Heart right ventricle (tissue), 16 donors: ENCODE measurements at regions not wholly inside any gene's neighbourhood (a gene's known extent, or its start where the extent isn't known, plus 50 kb on each side); places are given as distances from the start of the nearest gene placed in this dataset.

Experiments used
- ATAC-seq, 8 donors: fragments of 200-7000 bp; cut with Tn5 transposase; one replicate each; pipeline ENCODE4 v1.9.1; 2020; ENCODE audit warnings: mild to moderate bottlenecking in 8 of 8, moderate library complexity in 8 of 8, moderate number of reproducible peaks in 1 of 8
- DNase-seq, 2 donors: peaks; one replicate each; pipeline ENCODE4 v3.0.0-alpha.2; 2020
- H3K27ac ChIP-seq, 10 donors: fragments of 200-600 bp; sonication (generic) in 2 of 10; one replicate each; pipeline versions ENCODE4 v1.5.0 to v1.8.0; 2020 to 2022; ENCODE audit warnings: mild to moderate bottlenecking in 3 of 10
- H3K27me3 ChIP-seq, 7 donors: fragments of 200-600 bp; one replicate each; pipeline ENCODE4 v1.8.0; 2021 to 2022; ENCODE audit warnings: mild to moderate bottlenecking in 2 of 7
- H3K36me3 ChIP-seq, 9 donors: fragments of 200-600 bp; sonication (generic) in 1 of 9; one replicate each; pipeline versions ENCODE4 v1.5.0 to v1.8.0; 2020 to 2022; ENCODE audit warnings: mild to moderate bottlenecking in 2 of 9
- H3K4me1 ChIP-seq, 9 donors: fragments of 200-600 bp; sonication (generic) in 1 of 9; one replicate each; pipeline versions ENCODE4 v1.5.0 to v1.8.0; 2020 to 2022; ENCODE audit warnings: mild to moderate bottlenecking in 4 of 9
- H3K4me3 ChIP-seq, 10 donors: fragments of 200-600 bp; sonication (generic) in 2 of 10; one replicate each; pipeline versions ENCODE4 v1.5.0 to v1.8.0; 2020 to 2022; ENCODE audit warnings: mild to moderate bottlenecking in 7 of 10, moderate library complexity in 2 of 10
- H3K9me3 ChIP-seq, 11 donors: fragments of 200-600 bp in 10 of 11; sonication (generic) in 2 of 11; one replicate each; pipeline versions ENCODE4 v1.5.0 to v1.8.0; 2013 to 2022; ENCODE audit warnings: mild to moderate bottlenecking in 2 of 11, control low read depth in 1 of 11, moderate library complexity in 1 of 11
- WGBS, 2 donors: extraction: QIAGEN DNeasy Blood & Tissue Kit; methylation state at CpG; one replicate each; pipeline ENCODE4 v1.1.7; 2013; ENCODE audit warnings: inconsistent platforms in 1 of 2; 5-methylcytosine and 5-hydroxymethylcytosine counted together
- intact Hi-C, 10 donors: fragments of 100-400 bp; cut with DNase I; formaldehyde crosslinking; loops; one replicate each; pipeline versions ENCODE4 v1.11.1 to v1.14.2; 2022
- TF ChIP-seq, protein P1 (sequence below), 9 donors: fragments of 200-600 bp; sonication (generic) in 2 of 9; IDR thresholded peaks; one replicate each; pipeline versions ENCODE4 v1.5.0 to v1.8.0; 2021 to 2022; ENCODE audit warnings: antibody characterized with exemption in 9 of 9, mild to moderate bottlenecking in 5 of 9, moderate library complexity in 1 of 9
- donor health status: Arrhythmogenic right ventricular cardiomyopathy.
- donor health status: ischemic (EF 13 %, LVEDD 7.1; RV severe dilation, severe dysfunction).
- donor health status: healthy with polysubstance abuse.
- donor health status: DM: no; HTN: yes; CAD: no.
- donor health status: DM: no; HTN: no; CAD: no.
- donor health status: ischemic (EF 25% LVEDD 6.9; RV normal size, moderate dysfunction).
- donor health status: ischemic (EF 25% LVEDD 5.7; RV mildly dilated, moderate dysfunction).
- donor health status: healthy.
- donor health status: DM: yes; HTN: yes; CAD: no.
- donor health status: Ischemic cardiomyopathy.
- donor health status: ischemic (EF 35%, LVEDD 5.7; RV mildly dilated, moderate dysfunction).
- donor health status: nonischemic (EF 11% LVEDD 7.7; RV severe dilation, severe dysfunction).
- donor health status: DM: yes; HTN: yes; CAD: no.
- donor health status: PGD.
- donor health status: ischemic (EF 29% LVEDD 5.4; RV normal size, mild dysfunction).
- donor health status: nonischemic (EF 23%, LVEDD 6.1; RV moderate dilation, normal function).

DNA sequence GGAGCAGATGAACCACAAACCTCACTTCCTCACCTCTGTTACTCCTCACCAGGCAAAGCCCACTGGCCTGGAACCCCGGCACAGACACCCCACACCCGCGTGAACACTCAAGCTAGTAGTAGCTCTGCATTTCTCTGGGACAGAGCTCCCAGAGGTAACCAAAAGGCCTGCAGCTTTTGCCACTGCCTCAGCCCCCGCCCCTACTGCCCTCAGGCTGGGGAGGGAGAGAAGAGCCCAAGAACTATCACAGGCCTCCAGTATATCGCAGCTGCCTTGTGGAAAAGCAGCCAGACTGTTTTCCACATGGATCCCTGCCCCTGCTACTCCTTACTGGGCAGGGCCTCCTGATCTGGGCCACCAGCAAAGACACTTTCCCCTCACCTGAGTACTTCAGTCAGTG lies 728.7 kb upstream of the ACTRT1 start:
- no peak overlapping the region for H3K27ac ChIP-seq
- H3K4me3 ChIP-seq: no peak overlapping the region
- TF ChIP-seq, protein P1, sequence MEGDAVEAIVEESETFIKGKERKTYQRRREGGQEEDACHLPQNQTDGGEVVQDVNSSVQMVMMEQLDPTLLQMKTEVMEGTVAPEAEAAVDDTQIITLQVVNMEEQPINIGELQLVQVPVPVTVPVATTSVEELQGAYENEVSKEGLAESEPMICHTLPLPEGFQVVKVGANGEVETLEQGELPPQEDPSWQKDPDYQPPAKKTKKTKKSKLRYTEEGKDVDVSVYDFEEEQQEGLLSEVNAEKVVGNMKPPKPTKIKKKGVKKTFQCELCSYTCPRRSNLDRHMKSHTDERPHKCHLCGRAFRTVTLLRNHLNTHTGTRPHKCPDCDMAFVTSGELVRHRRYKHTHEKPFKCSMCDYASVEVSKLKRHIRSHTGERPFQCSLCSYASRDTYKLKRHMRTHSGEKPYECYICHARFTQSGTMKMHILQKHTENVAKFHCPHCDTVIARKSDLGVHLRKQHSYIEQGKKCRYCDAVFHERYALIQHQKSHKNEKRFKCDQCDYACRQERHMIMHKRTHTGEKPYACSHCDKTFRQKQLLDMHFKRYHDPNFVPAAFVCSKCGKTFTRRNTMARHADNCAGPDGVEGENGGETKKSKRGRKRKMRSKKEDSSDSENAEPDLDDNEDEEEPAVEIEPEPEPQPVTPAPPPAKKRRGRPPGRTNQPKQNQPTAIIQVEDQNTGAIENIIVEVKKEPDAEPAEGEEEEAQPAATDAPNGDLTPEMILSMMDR (IDR thresholded peaks at IDR 0.05): no peak
- DNase-seq: no peak
- intact Hi-C loops: no loop called here
- no peak for ATAC-seq
- no peaks in the 10 kb centered on the region for H3K27me3 ChIP-seq
- WGBS, 2 donors: 92% methylated on average over 5 of the region's 5 CpGs
- no peaks in the 10 kb centered on the region for H3K4me1 ChIP-seq
- H3K9me3 ChIP-seq: peaks cover 0 to 13% (median 0%) of the 10 kb centered on the region in 11 donors
- no peaks in the 10 kb centered on the region for H3K36me3 ChIP-seq

DNA sequence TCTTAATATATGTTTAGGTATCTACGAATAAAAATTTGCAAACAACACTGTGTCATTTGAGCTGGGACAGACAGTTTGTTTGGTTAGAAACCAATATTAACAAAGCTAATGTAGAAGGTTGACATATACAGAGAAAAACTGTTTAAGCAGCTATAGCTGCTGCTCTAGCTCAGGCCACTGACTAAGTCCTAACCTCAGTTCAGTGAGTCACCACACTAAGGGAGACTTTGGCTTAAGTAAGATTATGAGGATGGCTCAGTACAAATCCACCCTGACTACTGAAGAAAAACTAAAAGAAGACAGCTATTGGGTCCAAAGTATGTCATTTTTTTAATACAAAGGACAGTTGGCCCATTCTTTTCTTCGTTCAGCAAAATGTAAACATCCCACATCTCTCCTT lies 717.3 kb upstream of the ACTRT1 start:
- TF ChIP-seq, protein P1 (IDR thresholded peaks at IDR 0.05): no peak
- Histone ChIP-seq H3K27ac (no peak overlapping the region), H3K9me3 (peaks cover 0 to 11% (median 0%) of the 10 kb centered on the region in 11 donors), H3K27me3 (no peaks in the 10 kb centered on the region), H3K36me3 (no peaks in the 10 kb centered on the region), H3K4me3 (no peak overlapping the region), H3K4me1 (no peaks in the 10 kb centered on the region)
- ATAC-seq (no peak), DNase-seq (no peak)
- WGBS, 2 donors: 83 to 89% methylated on average over 2 of the region's 2 CpGs
- intact Hi-C loops: no loop called here

DNA sequence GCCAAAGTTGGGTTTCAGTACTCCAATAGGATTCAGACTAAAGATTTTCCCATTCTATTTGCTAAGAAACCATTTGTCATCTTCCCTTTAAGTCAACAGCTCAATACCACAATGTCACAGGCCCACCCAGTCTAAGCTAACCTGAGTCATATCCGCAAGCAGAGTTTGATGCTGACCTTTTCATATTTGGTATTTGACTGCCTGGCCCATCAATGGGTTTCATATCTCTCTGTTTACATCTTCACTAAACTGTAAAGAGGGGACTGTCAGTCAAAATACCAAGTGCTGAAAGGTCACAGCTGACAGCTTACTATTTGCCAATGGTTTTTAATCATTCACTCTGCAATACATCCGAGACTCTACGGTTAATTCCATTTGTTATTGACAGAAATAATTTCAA lies 707.5 kb upstream of the ACTRT1 start:
- no peak overlapping the region for H3K27ac ChIP-seq
- no peaks in the 10 kb centered on the region for H3K36me3 ChIP-seq
- intact Hi-C loops: no loop called here
- 76 to 79% methylated on average over 3 of the region's 3 CpGs for WGBS, 2 donors
- TF ChIP-seq, protein P1 (IDR thresholded peaks at IDR 0.05): no peak
- H3K4me3 ChIP-seq: no peak overlapping the region
- no peaks in the 10 kb centered on the region for H3K4me1 ChIP-seq
- no peaks in the 10 kb centered on the region for H3K27me3 ChIP-seq
- no peak for DNase-seq
- ATAC-seq: no peak
- H3K9me3 ChIP-seq: no peaks in the 10 kb centered on the region

DNA sequence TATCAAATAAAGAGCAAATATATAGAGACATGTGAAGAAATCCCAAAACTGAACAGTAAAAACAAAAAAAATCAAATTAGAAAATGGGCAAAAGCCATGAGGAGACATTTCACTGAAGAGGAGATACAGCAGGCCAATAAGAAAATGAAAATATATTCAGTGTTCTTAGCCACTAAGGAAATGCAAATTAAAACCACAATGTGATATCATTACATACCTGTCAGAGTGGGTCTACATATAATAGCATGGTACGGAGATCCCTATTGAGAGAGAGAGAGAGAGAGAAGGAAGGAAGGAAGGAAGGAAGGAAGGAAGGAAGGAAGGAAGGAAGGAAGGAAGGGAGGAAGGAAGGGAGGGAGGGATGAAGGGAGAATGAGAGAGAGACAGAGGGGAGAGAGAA lies 707.0 kb upstream of the ACTRT1 start:
- no peaks in the 10 kb centered on the region for H3K36me3 ChIP-seq
- no peak overlapping the region for H3K4me3 ChIP-seq
- intact Hi-C loops: no loop called here
- WGBS, 2 donors: 83 to 100% methylated on average over 1 of the region's 1 CpG
- no peaks in the 10 kb centered on the region for H3K27me3 ChIP-seq
- no peak for ATAC-seq
- no peaks in the 10 kb centered on the region for H3K4me1 ChIP-seq
- no peak for DNase-seq
- H3K9me3 ChIP-seq: no peaks in the 10 kb centered on the region
- no peak overlapping the region for H3K27ac ChIP-seq
- TF ChIP-seq, protein P1 (IDR thresholded peaks at IDR 0.05): no peak

DNA sequence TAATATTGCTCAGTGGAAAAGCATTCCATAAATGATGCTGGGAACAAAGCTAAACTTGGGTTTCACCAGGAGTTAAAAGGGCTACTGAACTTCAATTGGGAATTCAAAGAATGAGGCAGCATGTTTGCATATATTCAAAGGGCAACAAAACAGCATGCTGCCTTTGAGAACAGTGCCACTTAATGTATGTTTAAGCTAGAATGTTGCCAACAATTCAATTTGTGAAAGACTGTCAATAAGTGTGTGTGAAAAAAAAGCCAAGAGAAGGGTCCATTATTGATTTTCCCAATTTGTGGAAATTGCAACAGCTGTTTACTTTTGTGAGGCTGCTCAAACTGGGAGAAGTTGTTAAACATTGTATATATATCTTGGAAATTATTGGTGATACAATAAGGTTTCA lies 701.9 kb upstream of the ACTRT1 start:
- Histone ChIP-seq H3K36me3 (no peaks in the 10 kb centered on the region), H3K4me3 (no peak overlapping the region), H3K27me3 (no peaks in the 10 kb centered on the region), H3K27ac (no peak overlapping the region), H3K4me1 (no peaks in the 10 kb centered on the region), H3K9me3 (no peaks in the 10 kb centered on the region)
- ATAC-seq (no peak), DNase-seq (no peak)
- TF ChIP-seq, protein P1 (IDR thresholded peaks at IDR 0.05): no peak
- intact Hi-C loops: no loop called here
